Hematopoietic multipotent progenitor cell treated with erythropoietin and hydrocortisone succinate and interleukin-3 and kit ligand, for 8 days (in vitro differentiated cells): ENCODE measurements at regions not wholly inside any gene's neighbourhood (a gene's known extent, or its start where the extent isn't known, plus 50 kb on each side); places are given as distances from the start of the nearest gene placed in this dataset.
A peak's percentile ranks its signal among the peaks of the same experiment; 100 is the strongest.

Experiments used
- DNase-seq: peaks from one replicate; pipeline ENCODE4 v3.0.0-alpha.2; 2015

GRCh38 chr2:200056105-200056504, 100.7 kb downstream of the MAIP1 start:
- no peak for DNase-seq

GRCh38 chr2:200063155-200063554, 107.8 kb downstream of the MAIP1 start:
- no peak for DNase-seq

- no peak for DNase-seq
Observed at GRCh38 chr2:200064879-200065278, 109.5 kb downstream of the MAIP1 start.

- no peak for DNase-seq
Observed at GRCh38 chr2:200065477-200065876, 110.1 kb downstream of the MAIP1 start.

GRCh38 chr2:200066417-200066816, 111.0 kb downstream of the MAIP1 start:
- DNase-seq = no peak

GRCh38 chr2:200068642-200069041, 113.3 kb downstream of the MAIP1 start:
- DNase-seq = no peak

GRCh38 chr2:200077210-200077650, 121.8 kb downstream of the MAIP1 start:
- DNase-seq = no peak

- DNase-seq = no peak
Observed at GRCh38 chr2:200077838-200078237, 122.5 kb downstream of the MAIP1 start.

GRCh38 chr2:200079356-200079755, 124.0 kb downstream of the MAIP1 start:
- no peak for DNase-seq

- DNase-seq = no peak
Observed at GRCh38 chr2:200081236-200081635, 125.9 kb downstream of the MAIP1 start.

GRCh38 chr2:200081811-200082210, 126.4 kb downstream of the MAIP1 start:
- no peak for DNase-seq

GRCh38 chr2:200084036-200084435, 128.7 kb downstream of the MAIP1 start:
- no peak for DNase-seq

GRCh38 chr2:200086911-200087310, 131.5 kb downstream of the MAIP1 start:
- no peak for DNase-seq

GRCh38 chr2:200087451-200087850, 132.1 kb downstream of the MAIP1 start:
- DNase-seq = peak; percentile 5

GRCh38 chr2:200089040-200089755, 133.8 kb downstream of the MAIP1 start:
- DNase-seq = no peak

- no peak for DNase-seq
Observed at GRCh38 chr2:200089756-200090109, 134.4 kb downstream of the MAIP1 start.

- no peak for DNase-seq
Observed at GRCh38 chr2:200090683-200091082, 135.3 kb downstream of the MAIP1 start.

GRCh38 chr2:200091126-200091525, 135.7 kb downstream of the MAIP1 start:
- DNase-seq = no peak

- no peak for DNase-seq
Observed at GRCh38 chr2:200092235-200092634, 136.9 kb downstream of the MAIP1 start.

- no peak for DNase-seq
Observed at GRCh38 chr2:200095436-200095835, 140.1 kb downstream of the MAIP1 start.

- no peak for DNase-seq
Observed at GRCh38 chr2:200099256-200099655, 143.9 kb downstream of the MAIP1 start.

- no peak for DNase-seq
Observed at GRCh38 chr2:200100027-200100426, 144.6 kb downstream of the MAIP1 start.

- no peak for DNase-seq
Observed at GRCh38 chr2:200101922-200102321, 146.5 kb downstream of the MAIP1 start.

- DNase-seq = no peak
Observed at GRCh38 chr2:200102971-200103370, 147.6 kb downstream of the MAIP1 start.

- DNase-seq = peak; percentile 7
Observed at GRCh38 chr2:200104015-200104414, 148.6 kb downstream of the MAIP1 start.
